ENCODE measurements at regions not wholly inside any gene's neighbourhood (a gene's known extent, or its start where the extent isn't known, plus 50 kb on each side); places are given as distances from the start of the nearest gene placed in this dataset.
"Not testable (repeated sequence)": the region's sequence is repeated elsewhere in the genome, so short reads cannot be mapped to it uniquely, and the experiment has no call there.

DNA sequence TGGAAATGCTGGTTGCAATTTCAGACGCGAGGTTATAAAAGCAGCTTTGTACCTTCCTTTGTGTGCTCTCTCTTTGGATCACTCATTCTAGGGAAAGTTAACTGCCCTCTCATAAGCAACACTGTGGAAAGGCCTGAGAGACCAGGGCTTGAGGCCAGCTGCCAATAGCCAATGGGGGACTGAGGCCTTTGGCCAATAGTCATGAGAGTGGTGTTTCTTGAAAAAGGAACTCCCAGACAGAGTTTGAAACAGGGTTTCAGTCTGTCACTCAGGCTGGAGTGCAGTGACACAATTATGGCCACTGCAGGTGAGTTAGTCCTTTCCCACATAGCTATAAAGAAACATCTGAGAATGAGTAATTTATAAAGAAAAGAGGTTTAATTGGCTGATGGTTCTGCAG, 524.7 kb upstream of the SMIM31 start:
- DNase-seq (no peak), ATAC-seq (replicated peaks) (no peak)
- H3K4me3 Mint-ChIP-seq: no peak overlapping the region
- H3K36me3 Mint-ChIP-seq (ENCODE audit: insufficient read depth): no peaks in the 10 kb centered on the region
- no peaks in the 10 kb centered on the region for H3K4me1 Mint-ChIP-seq (ENCODE audit: low read depth in 2 of 2)
- peaks cover 7% of the 10 kb centered on the region in 2 donors for H3K9me3 Mint-ChIP-seq
- no peak overlapping the region for H3K27ac Mint-ChIP-seq
- H3K27me3 Mint-ChIP-seq: no peaks in the 10 kb centered on the region

DNA sequence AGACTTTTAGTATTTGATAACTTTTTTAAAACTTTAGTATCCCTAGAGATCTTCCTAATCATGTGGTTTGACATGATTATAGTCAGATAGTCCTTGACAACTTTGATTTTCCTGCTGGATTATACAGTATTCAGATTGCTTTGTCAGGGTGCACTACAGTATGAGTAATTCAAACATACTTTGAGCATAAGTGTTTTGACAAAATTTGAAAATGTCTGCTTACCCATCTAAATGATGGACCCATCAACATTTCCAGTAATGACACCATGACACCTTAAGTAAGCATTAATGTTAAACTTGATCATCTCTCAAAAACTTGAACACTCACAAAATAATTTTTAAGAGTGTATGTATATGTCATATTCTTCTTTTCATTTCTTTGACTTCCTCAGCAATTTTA, 514.5 kb upstream of the SMIM31 start:
- DNase-seq (no peak), ATAC-seq (replicated peaks) (no peak)
- Mint-ChIP-seq H3K9me3 (peaks cover 2 to 15% of the 10 kb centered on the region in 2 donors), H3K27ac (no peak overlapping the region), H3K27me3 (no peaks in the 10 kb centered on the region), H3K4me3 (no peak overlapping the region), H3K36me3 (ENCODE audit: insufficient read depth) (no peaks in the 10 kb centered on the region), H3K4me1 (ENCODE audit: low read depth in 2 of 2) (no peaks in the 10 kb centered on the region)

DNA sequence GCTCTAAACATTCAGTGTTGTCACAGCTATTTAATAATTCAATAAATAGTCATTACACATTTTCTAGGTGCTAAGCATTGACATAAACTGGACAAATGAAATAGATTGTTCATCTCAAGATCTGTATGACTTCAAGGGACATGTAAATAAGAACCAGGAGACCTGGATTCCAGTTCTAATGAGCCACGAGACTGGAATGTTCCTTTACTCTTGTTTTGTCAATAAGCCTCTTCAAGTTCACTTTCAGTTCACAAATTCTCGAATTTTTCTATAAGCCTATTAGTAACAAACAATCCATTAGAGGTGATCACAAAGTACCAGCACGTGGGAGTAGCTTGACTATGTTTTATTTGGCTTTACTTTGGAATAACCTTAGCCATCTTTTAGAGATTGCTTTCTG, 514.0 kb upstream of the SMIM31 start:
- no peak overlapping the region for H3K27ac Mint-ChIP-seq
- peaks cover 2 to 15% of the 10 kb centered on the region in 2 donors for H3K9me3 Mint-ChIP-seq
- no peaks in the 10 kb centered on the region for H3K4me1 Mint-ChIP-seq (ENCODE audit: low read depth in 2 of 2)
- DNase-seq (no peak), ATAC-seq (replicated peaks) (no peak)
- no peaks in the 10 kb centered on the region for H3K36me3 Mint-ChIP-seq (ENCODE audit: insufficient read depth)
- H3K27me3 Mint-ChIP-seq: no peaks in the 10 kb centered on the region
- H3K4me3 Mint-ChIP-seq: no peak overlapping the region

DNA sequence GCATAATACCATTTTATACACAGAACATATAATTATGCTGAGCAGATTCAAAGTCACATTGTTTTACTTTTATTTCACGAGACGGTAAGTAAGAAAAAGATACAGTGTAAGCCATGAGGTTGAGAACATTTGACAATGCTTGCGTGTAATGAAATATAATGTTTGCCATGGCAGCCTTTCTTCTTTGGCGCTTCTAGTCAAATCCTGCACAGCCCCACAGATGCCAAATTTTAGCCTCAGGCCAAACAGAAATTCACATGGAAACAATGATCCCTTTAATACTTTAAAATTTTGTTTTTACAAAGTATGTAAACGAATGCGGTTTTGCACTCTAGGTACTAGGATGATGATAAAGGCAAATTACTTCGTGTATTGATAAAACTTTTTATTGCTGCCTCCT, 502.7 kb upstream of the SMIM31 start:
- Mint-ChIP-seq H3K27ac (no peak overlapping the region), H3K27me3 (no peaks in the 10 kb centered on the region), H3K4me1 (ENCODE audit: low read depth in 2 of 2) (no peaks in the 10 kb centered on the region), H3K9me3 (peaks cover 5 to 10% of the 10 kb centered on the region in 2 donors), H3K4me3 (no peak overlapping the region), H3K36me3 (ENCODE audit: insufficient read depth) (no peaks in the 10 kb centered on the region)
- ATAC-seq (replicated peaks) (no peak), DNase-seq (no peak)

DNA sequence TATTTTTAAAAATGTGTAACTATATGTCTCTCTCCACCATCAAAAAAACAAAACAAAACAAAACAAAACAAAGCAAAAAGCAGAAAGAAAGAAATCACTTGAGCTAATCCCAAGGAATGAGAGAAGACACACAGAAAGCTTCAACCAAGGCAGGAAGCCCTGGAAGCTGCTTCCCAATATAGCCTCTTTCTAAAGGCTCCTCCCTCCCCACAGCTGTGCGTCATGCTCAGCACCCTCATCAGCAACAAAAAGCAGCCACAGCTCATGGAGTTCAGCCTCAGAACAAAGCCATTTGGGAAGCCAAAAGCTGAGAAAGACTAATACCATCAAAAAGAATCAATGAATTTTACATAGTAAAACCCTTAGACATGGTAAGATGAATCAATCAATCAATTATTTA, 501.6 kb upstream of the SMIM31 start:
- DNase-seq (no peak), ATAC-seq (replicated peaks) (no peak)
- no peaks in the 10 kb centered on the region for H3K4me1 Mint-ChIP-seq (ENCODE audit: low read depth in 2 of 2)

DNA sequence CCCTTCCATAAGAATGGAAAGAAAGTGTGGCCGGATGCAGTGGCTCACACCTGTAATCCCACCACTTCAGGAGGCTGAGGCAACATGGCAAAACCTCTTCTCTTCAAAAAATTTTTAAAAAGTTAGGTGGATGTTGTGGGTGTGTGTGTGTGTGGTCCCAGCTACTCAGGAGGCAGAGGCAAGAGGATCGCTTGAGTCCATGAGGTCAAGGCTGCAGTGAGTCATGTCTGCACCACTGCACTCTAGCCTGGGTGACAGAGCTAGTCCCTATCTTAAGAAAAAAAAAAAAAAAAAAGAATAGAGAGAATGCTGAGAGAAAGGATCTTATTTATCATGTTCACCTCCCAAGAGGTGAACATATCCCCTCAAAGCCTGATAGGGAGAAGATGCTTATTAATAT, 492.1 kb upstream of the SMIM31 start:
- DNase-seq: no peak
- Mint-ChIP-seq H3K4me1 (ENCODE audit: low read depth in 2 of 2) (no peaks in the 10 kb centered on the region), H3K36me3 (ENCODE audit: insufficient read depth) (no peaks in the 10 kb centered on the region), H3K4me3 (no peak overlapping the region), H3K27ac (no peak overlapping the region), H3K27me3 (no peaks in the 10 kb centered on the region), H3K9me3 (peaks cover 6 to 8% of the 10 kb centered on the region in 2 donors)
- no peak for ATAC-seq (replicated peaks)

More for the DNA sequence above, 501.6 kb upstream of the SMIM31 start:
- Mint-ChIP-seq H3K36me3 (ENCODE audit: insufficient read depth) (no peaks in the 10 kb centered on the region), H3K4me3 (no peak overlapping the region), H3K27me3 (no peaks in the 10 kb centered on the region), H3K9me3 (peaks cover 5 to 10% of the 10 kb centered on the region in 2 donors), H3K27ac (no peak overlapping the region)

DNA sequence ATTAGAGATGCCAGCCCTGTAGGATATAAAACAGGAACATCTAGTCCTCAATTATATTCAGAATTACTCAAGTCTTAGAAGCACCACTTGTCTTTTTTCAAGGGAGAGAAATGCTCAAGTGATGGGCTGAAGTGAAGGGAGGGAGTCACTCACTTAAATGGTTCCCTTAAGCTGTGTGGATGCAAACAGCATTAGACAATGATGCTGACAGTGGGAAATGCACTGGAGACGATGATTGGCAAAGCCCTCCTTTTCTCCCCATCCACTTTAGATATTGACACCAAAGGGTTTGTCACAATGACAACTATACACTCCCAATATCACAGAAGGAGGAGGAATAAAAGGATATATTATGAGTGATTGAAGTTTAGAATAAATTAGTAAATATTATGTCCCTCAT, 491.4 kb upstream of the SMIM31 start:
- not testable (repeated sequence) for ATAC-seq (replicated peaks); H3K36me3 Mint-ChIP-seq (ENCODE audit: insufficient read depth); H3K27me3 Mint-ChIP-seq

DNA sequence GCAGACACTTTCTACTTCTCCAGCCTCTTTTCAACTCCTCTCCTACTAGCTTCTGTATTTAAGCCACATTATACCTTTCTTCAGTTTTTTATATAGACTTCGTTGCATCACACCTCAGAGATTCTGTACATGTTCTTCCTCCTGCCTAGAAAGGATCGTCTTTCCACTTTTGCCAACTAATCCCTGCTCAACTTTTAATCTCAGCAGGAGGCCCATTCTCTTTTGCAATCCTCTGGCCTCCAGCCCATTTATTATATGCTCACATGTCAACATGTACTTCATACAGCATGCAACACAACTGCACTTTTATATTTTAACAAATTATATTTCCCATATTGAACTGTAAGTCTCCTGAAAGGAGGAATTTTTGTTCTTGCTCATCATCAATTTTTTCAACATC, 476.5 kb upstream of the SMIM31 start:
- H3K4me3 Mint-ChIP-seq; ATAC-seq (replicated peaks); H3K27ac Mint-ChIP-seq; H3K27me3 Mint-ChIP-seq; H3K36me3 Mint-ChIP-seq (ENCODE audit: insufficient read depth); DNase-seq; H3K9me3 Mint-ChIP-seq; H3K4me1 Mint-ChIP-seq (ENCODE audit: low read depth in 2 of 2): not testable (repeated sequence)

More for the DNA sequence above, 491.4 kb upstream of the SMIM31 start:
- H3K4me1 Mint-ChIP-seq (ENCODE audit: low read depth in 2 of 2); H3K9me3 Mint-ChIP-seq; H3K27ac Mint-ChIP-seq; DNase-seq; H3K4me3 Mint-ChIP-seq: not testable (repeated sequence)

DNA sequence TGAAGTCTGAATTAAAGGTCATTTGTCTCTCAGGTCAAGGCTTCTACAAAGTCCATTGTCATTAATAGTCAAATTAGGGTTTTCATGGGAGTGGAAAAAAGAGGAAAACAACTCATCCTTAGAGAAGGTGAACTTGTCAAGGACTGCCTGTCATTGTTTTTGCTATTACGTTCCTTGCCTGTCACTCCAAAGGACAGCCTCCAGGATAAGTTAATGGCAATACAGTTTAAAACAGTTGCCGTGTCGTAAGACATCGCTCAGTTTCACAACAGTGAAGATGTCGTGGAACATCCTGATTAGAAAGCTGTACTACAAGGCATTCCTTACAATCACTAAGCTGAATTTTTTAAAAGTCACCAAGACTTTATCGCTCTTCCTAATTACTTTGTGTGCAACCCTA, 466.8 kb upstream of the SMIM31 start:
- Mint-ChIP-seq H3K27me3 (no peaks in the 10 kb centered on the region), H3K27ac (no peak overlapping the region)
- no peak for ATAC-seq (replicated peaks)

DNA sequence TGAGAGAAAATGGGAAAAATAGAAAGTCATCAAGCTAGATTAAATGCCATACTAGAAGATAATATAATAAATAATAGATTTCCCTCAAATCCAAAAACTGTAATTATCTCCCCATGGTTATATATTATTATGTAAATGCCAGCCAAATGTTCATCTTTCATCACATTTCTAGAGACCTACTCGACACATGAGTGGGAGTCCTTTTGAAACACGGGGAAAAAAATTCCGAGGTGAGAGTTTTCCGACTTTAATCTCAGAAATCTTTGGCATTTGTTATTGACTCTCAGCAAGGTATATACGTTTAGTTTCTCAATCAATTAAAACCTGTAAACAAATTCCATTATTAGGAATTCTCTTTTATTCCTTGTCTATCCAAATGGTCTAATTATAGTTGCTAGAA, 465.4 kb upstream of the SMIM31 start:
- H3K9me3 Mint-ChIP-seq: peaks cover 0 to 7% of the 10 kb centered on the region in 2 donors
- ATAC-seq (replicated peaks): no peak
- no peaks in the 10 kb centered on the region for H3K36me3 Mint-ChIP-seq (ENCODE audit: insufficient read depth)
- DNase-seq: no peak
- H3K27ac Mint-ChIP-seq: no peak overlapping the region
- no peaks in the 10 kb centered on the region for H3K4me1 Mint-ChIP-seq (ENCODE audit: low read depth in 2 of 2)
- no peak overlapping the region for H3K4me3 Mint-ChIP-seq
- H3K27me3 Mint-ChIP-seq: no peaks in the 10 kb centered on the region

More for the DNA sequence above, 466.8 kb upstream of the SMIM31 start:
- no peak for DNase-seq
- Mint-ChIP-seq H3K36me3 (ENCODE audit: insufficient read depth) (no peaks in the 10 kb centered on the region), H3K9me3 (peaks cover 0 to 5% of the 10 kb centered on the region in 2 donors), H3K4me1 (ENCODE audit: low read depth in 2 of 2) (no peaks in the 10 kb centered on the region), H3K4me3 (no peak overlapping the region)

DNA sequence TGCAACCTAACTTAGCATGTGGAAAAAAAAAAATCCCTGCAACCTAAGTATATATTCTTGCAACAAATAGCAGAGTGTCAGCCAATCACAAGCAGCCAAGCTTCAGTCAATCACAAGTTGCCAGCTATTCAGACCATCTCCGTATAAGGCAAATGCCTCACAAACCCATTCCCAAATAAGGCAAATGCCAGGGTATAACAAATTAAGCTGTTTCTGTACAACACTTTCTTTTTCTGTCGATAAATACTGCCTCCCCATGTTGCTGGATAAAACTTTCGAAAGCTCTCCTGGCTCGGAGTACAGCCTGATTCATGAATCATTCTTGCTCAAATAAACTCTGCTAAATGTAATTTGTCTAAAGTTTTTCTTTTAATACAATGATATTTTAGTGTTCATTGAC, 460.7 kb upstream of the SMIM31 start:
- Mint-ChIP-seq H3K27me3 (no peaks in the 10 kb centered on the region), H3K9me3 (peaks cover 13% of the 10 kb centered on the region in 2 donors), H3K4me1 (ENCODE audit: low read depth in 2 of 2) (no peaks in the 10 kb centered on the region), H3K36me3 (ENCODE audit: insufficient read depth) (no peaks in the 10 kb centered on the region), H3K4me3 (no peak overlapping the region), H3K27ac (no peak overlapping the region)
- DNase-seq (no peak), ATAC-seq (replicated peaks) (no peak)

DNA sequence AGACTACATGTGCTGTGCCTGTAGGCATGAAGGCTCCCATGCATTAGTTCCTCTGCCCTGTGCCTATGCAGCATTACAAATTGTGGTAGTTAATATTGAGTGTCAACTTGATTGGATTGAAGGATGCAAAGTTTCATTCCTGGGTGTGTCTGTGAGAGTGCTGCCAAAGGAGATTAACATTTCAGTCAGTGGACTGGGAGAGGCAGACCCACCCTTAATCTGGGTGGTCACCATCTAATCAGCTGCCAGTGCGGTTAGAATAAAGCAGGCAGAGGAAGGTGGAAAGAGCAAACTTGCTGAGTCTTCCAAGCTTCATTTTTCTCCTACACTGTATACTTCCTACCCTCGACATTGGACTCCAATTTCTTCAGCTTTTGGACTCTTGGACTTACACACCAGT, 460.2 kb upstream of the SMIM31 start:
- no peak for ATAC-seq (replicated peaks)
- Mint-ChIP-seq H3K4me3 (no peak overlapping the region), H3K36me3 (ENCODE audit: insufficient read depth) (no peaks in the 10 kb centered on the region), H3K27me3 (no peaks in the 10 kb centered on the region), H3K9me3 (peaks cover 13% of the 10 kb centered on the region in 2 donors), H3K27ac (no peak overlapping the region), H3K4me1 (ENCODE audit: low read depth in 2 of 2) (no peaks in the 10 kb centered on the region)
- DNase-seq: no peak

DNA sequence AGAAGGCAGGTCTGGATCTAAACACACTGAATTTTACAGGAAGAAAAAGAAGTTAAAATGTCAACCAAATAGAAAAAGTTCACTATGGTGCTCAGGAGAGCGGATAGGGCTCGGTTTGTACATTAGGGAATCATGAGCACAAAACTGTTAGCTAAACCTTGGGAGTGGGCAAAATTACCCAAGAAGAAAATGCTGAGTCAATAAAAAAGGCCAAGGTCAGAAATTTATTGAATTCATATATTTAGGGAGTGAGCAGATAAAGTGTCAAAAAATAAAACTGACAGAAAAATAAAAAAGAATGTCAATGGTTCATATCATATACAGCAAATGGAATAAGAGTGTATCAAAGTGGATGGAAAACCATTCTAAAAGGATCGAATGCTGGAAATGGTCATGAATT, 452.5 kb upstream of the SMIM31 start:
- Mint-ChIP-seq H3K27ac (no peak overlapping the region), H3K27me3 (no peaks in the 10 kb centered on the region), H3K9me3 (peaks cover 4 to 11% of the 10 kb centered on the region in 2 donors), H3K4me3 (no peak overlapping the region), H3K4me1 (ENCODE audit: low read depth in 2 of 2) (no peaks in the 10 kb centered on the region), H3K36me3 (ENCODE audit: insufficient read depth) (no peaks in the 10 kb centered on the region)
- no peak for DNase-seq
- no peak for ATAC-seq (replicated peaks)

DNA sequence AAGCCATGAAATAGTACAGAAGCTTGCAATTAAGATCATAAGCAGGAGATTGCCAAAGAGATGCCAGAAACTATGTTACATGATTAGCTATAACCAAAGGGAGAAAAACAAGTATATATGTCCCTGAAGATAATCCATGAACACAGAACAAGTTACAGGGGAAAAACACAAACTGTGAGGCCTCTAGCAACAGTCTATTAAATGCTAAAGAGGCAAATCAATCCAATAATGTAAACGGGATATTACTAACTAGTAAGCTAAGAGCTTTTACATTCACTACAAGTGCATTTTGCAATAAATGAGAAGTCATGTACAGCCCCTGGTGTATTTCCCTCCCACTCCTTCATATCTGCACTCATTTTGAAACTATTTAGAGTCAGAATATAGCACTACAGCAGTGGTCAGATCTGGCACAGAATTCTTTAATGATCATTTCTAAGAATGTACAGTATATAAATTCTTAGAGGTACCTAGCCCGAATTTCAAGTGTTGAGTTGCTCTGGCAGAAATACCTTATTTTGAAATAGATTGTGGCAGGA, 449.8 kb upstream of the SMIM31 start:
- H3K27me3 Mint-ChIP-seq: no peaks in the 10 kb centered on the region
- H3K27ac Mint-ChIP-seq: no peak overlapping the region
- no peaks in the 10 kb centered on the region for H3K36me3 Mint-ChIP-seq (ENCODE audit: insufficient read depth)
- no peak overlapping the region for H3K4me3 Mint-ChIP-seq
- H3K4me1 Mint-ChIP-seq (ENCODE audit: low read depth in 2 of 2): no peaks in the 10 kb centered on the region
- peaks cover 4 to 5% of the 10 kb centered on the region in 2 donors for H3K9me3 Mint-ChIP-seq
- DNase-seq: no peak
- ATAC-seq (replicated peaks): no peak

DNA sequence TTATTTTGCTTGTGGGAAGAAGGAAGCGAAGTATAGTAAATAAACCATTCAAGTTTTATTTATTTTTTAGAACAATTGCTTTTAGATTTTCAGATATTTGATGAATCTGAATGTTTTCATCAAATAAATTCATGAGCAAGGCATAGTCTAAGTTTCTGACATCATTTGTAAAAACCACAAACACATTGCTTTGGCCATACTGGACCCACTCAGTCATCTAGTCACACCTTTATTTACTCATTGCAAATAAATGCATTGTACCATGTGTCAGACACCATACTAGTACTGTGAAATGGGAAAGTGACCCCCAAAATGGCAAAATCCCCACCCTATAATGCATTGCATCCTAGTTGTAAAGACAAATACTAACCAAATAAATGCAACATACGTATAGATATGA, 449.1 kb upstream of the SMIM31 start:
- H3K27ac Mint-ChIP-seq: no peak overlapping the region
- H3K27me3 Mint-ChIP-seq: no peaks in the 10 kb centered on the region

More for the DNA sequence above, 449.1 kb upstream of the SMIM31 start:
- Mint-ChIP-seq H3K36me3 (ENCODE audit: insufficient read depth) (no peaks in the 10 kb centered on the region), H3K9me3 (peaks cover 4 to 5% of the 10 kb centered on the region in 2 donors), H3K4me1 (ENCODE audit: low read depth in 2 of 2) (no peaks in the 10 kb centered on the region), H3K4me3 (no peak overlapping the region)
- ATAC-seq (replicated peaks) (no peak), DNase-seq (no peak)

All from effector memory CD8-positive, alpha-beta T cell (primary cell).